ENCODE measurements at regions not wholly inside any gene's neighbourhood (a gene's known extent, or its start where the extent isn't known, plus 50 kb on each side); places are given as distances from the start of the nearest gene placed in this dataset.
"Not testable (repeated sequence)": the region's sequence is repeated elsewhere in the genome, so short reads cannot be mapped to it uniquely, and the experiment has no call there.

DNA sequence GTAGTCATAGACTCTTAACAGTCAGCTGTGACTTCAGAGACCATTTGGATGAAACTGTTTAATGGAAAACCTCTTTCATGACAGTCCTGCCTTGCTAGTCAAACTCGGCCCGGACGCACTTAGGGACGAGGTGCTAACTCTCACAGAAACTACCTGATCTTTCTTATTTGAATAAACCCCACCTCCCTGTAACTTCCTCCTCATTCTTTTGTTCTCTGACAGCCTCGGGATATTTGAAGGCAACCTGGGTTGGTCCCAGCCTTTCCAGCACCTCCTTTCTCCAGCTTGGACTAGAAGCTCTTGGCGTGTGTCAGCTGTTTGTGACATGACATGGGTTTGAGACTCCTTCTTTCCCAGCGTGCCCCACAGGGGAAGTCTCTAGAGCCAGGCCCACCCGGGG lies 175.3 kb upstream of the EXOC2 start:
- TF ChIP-seq, protein P1, sequence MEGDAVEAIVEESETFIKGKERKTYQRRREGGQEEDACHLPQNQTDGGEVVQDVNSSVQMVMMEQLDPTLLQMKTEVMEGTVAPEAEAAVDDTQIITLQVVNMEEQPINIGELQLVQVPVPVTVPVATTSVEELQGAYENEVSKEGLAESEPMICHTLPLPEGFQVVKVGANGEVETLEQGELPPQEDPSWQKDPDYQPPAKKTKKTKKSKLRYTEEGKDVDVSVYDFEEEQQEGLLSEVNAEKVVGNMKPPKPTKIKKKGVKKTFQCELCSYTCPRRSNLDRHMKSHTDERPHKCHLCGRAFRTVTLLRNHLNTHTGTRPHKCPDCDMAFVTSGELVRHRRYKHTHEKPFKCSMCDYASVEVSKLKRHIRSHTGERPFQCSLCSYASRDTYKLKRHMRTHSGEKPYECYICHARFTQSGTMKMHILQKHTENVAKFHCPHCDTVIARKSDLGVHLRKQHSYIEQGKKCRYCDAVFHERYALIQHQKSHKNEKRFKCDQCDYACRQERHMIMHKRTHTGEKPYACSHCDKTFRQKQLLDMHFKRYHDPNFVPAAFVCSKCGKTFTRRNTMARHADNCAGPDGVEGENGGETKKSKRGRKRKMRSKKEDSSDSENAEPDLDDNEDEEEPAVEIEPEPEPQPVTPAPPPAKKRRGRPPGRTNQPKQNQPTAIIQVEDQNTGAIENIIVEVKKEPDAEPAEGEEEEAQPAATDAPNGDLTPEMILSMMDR (IDR thresholded peaks at IDR 0.05; ENCODE audit: low read depth, low read length, missing control alignments), result no peak
- H3K27me3 ChIP-seq (replicated peaks), result no peaks in the 10 kb centered on the region
- in situ Hi-C loops (cut with HindIII; ENCODE audit: low pct_ligation_motif_present, low sequenced_read_pairs), result no loop called here

DNA sequence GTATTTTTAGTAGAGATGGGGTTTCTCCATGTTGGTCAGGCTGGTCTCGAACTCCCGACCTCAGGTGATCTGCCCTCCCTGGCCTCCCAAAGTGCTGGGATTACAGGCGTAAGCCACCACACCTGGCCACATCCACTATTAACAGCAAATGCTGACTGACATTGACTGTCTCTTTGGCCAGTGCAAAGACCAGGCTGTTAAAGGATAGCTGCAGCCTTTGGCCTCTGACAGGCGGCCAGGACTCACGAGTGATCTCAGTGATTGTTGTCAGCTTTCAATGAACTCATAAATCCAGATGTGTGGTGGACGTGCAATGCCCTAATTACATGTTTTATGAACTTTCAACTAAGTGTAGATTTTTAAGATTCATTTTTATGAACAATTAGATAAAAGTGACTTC lies 174.4 kb upstream of the EXOC2 start:
- in situ Hi-C loops (cut with HindIII; ENCODE audit: low pct_ligation_motif_present, low sequenced_read_pairs), result no loop called here
- Histone ChIP-seq H3K4me3 (ENCODE audit: low read depth, low read length) (no peak overlapping the region), H3K27me3 (replicated peaks) (no peaks in the 10 kb centered on the region), H3K36me3 (replicated peaks) (no peaks in the 10 kb centered on the region), H3K27ac (no peak overlapping the region)
- TF ChIP-seq, protein P1 (IDR thresholded peaks at IDR 0.05; ENCODE audit: low read depth, low read length, missing control alignments), result no peak
- DNase-seq, result no peak

More for the DNA sequence above, 175.3 kb upstream of the EXOC2 start:
- DNase-seq, result no peak
- Histone ChIP-seq H3K4me3 (ENCODE audit: low read depth, low read length) (no peak overlapping the region), H3K36me3 (replicated peaks) (no peaks in the 10 kb centered on the region), H3K27ac (no peak overlapping the region)

DNA sequence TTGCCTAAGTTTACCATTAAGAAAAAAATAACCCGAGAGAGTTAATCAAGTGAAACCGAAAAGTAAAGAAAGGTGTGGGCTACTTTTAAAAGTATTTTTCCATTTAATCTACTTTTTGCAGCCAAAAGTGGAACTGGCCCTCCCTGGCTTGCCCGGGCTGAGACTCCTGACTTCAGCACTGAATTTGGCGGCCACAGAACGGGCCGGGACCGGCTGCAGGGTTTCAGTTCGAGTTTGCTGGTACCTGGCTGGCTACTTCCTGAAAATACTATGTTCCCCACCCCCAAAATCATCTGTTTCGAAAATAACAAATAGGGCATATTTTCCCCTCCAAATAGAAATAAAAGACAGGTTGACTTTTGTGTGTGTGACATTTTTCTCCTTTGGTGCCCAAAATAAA lies 173.4 kb upstream of the EXOC2 start:
- no peak for DNase-seq
- in situ Hi-C loops (cut with HindIII; ENCODE audit: low pct_ligation_motif_present, low sequenced_read_pairs), result no loop called here
- Histone ChIP-seq H3K4me3 (ENCODE audit: low read depth, low read length) (no peak overlapping the region), H3K27me3 (replicated peaks) (no peaks in the 10 kb centered on the region), H3K27ac (no peak overlapping the region), H3K36me3 (replicated peaks) (no peaks in the 10 kb centered on the region)
- TF ChIP-seq, protein P1 (IDR thresholded peaks at IDR 0.05; ENCODE audit: low read depth, low read length, missing control alignments), result no peak

DNA sequence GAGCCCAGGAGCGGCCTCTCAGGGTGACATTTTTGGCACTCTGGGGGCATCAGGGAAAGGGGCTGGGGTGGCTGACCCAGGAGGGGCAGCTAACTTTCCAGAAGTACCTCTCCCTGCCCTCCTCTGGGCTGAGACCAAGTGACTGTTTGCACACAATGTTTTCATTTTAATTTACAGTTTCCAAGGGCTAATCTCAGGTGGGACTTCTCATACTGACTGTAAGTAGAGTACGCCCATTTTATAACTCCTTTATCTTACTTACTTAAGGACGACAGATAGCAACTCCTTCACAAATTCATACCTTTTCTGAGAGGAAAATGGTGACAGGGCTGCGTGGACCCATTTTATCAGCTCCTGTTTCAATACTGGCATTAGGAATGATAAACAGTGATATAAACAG lies 172.9 kb upstream of the EXOC2 start:
- DNase-seq, result no peak
- H3K27me3 ChIP-seq (replicated peaks), result no peaks in the 10 kb centered on the region
- H3K27ac ChIP-seq, result no peak overlapping the region
- TF ChIP-seq, protein P1 (IDR thresholded peaks at IDR 0.05; ENCODE audit: low read depth, low read length, missing control alignments), result no peak
- in situ Hi-C loops (cut with HindIII; ENCODE audit: low pct_ligation_motif_present, low sequenced_read_pairs), result no loop called here
- H3K4me3 ChIP-seq (ENCODE audit: low read depth, low read length), result no peak overlapping the region
- H3K36me3 ChIP-seq (replicated peaks), result no peaks in the 10 kb centered on the region

DNA sequence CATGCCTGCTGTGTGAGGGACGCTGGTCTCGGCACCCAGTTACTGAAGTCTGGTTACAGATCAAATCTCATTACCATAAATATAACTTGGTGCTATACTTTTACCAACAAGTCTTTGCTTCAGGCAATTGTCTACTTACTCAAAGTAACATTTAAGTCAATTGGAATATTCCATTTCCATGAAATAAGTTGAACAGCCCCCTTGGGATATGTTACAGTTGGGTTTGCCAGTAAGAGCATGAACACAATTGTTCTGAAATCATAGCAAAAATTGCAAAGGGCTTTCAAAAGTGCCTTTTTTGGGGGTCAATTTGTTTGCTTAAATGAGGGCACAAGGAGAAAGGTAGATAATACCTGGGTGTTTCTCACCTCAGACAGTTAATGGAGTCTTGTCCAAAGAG lies 170.9 kb upstream of the EXOC2 start:
- Histone ChIP-seq H3K27ac (no peak overlapping the region), H3K36me3 (replicated peaks) (no peaks in the 10 kb centered on the region), H3K27me3 (replicated peaks) (no peaks in the 10 kb centered on the region), H3K4me3 (ENCODE audit: low read depth, low read length) (no peak overlapping the region)
- TF ChIP-seq, protein P1 (IDR thresholded peaks at IDR 0.05; ENCODE audit: low read depth, low read length, missing control alignments), result no peak
- in situ Hi-C loops (cut with HindIII; ENCODE audit: low pct_ligation_motif_present, low sequenced_read_pairs), result no loop called here
- no peak for DNase-seq

DNA sequence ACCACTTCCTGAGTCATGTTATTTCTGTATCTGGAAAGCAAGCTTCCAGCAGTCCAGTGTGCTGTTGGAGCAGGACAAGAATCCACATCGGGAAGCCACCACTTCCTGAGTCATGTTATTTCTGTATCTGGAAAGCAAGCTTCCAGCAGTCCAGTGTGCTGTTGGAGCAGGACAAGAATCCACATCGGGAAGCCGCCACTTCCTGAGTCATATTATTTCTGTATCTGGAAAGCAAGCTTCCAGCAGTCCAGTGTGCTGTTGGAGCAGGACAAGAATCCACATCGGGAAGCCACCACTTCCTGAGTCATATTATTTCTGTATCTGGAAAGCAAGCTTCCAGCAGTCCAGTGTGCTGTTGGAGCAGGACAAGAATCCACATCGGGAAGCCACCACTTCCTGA lies 170.2 kb upstream of the EXOC2 start:
- H3K4me3 ChIP-seq (ENCODE audit: low read depth, low read length); H3K27me3 ChIP-seq (replicated peaks); in situ Hi-C loops (cut with HindIII; ENCODE audit: low pct_ligation_motif_present, low sequenced_read_pairs); H3K36me3 ChIP-seq (replicated peaks); H3K27ac ChIP-seq: not testable (repeated sequence)
- peak; percentile 4 for DNase-seq
